ENCODE measurements at regions not wholly inside any gene's neighbourhood (a gene's known extent, or its start where the extent isn't known, plus 50 kb on each side); places are given as distances from the start of the nearest gene placed in this dataset.

- H3K4me3 ChIP-seq: no peak overlapping the region
- no peak overlapping the region for H3K27ac ChIP-seq
- intact Hi-C loops (cut with DNase I; ENCODE audit: low total_unique reads): no loop called here
- DNase-seq: no peak
- H3K4me1 ChIP-seq: no peaks in the 10 kb centered on the region
- no peaks in the 10 kb centered on the region for H3K27me3 ChIP-seq
- H3K9me3 ChIP-seq: no peaks in the 10 kb centered on the region
- TF ChIP-seq, protein P1, sequence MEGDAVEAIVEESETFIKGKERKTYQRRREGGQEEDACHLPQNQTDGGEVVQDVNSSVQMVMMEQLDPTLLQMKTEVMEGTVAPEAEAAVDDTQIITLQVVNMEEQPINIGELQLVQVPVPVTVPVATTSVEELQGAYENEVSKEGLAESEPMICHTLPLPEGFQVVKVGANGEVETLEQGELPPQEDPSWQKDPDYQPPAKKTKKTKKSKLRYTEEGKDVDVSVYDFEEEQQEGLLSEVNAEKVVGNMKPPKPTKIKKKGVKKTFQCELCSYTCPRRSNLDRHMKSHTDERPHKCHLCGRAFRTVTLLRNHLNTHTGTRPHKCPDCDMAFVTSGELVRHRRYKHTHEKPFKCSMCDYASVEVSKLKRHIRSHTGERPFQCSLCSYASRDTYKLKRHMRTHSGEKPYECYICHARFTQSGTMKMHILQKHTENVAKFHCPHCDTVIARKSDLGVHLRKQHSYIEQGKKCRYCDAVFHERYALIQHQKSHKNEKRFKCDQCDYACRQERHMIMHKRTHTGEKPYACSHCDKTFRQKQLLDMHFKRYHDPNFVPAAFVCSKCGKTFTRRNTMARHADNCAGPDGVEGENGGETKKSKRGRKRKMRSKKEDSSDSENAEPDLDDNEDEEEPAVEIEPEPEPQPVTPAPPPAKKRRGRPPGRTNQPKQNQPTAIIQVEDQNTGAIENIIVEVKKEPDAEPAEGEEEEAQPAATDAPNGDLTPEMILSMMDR (IDR thresholded peaks at IDR 0.05): no peak
- TF ChIP-seq POLR2AphosphoS5 (IDR thresholded peaks at IDR 0.05) (no peak), POLR2A (IDR thresholded peaks at IDR 0.05) (no peak)
- 79 to 97% (median 93%) methylated on average over 1 of the region's 1 CpG for WGBS, 5 donors
- H3K36me3 ChIP-seq: no peaks in the 10 kb centered on the region
These were observed 144.8 kb upstream of the TACR1 start for GRCh38 chr2:75344146-75344545.

DNA sequence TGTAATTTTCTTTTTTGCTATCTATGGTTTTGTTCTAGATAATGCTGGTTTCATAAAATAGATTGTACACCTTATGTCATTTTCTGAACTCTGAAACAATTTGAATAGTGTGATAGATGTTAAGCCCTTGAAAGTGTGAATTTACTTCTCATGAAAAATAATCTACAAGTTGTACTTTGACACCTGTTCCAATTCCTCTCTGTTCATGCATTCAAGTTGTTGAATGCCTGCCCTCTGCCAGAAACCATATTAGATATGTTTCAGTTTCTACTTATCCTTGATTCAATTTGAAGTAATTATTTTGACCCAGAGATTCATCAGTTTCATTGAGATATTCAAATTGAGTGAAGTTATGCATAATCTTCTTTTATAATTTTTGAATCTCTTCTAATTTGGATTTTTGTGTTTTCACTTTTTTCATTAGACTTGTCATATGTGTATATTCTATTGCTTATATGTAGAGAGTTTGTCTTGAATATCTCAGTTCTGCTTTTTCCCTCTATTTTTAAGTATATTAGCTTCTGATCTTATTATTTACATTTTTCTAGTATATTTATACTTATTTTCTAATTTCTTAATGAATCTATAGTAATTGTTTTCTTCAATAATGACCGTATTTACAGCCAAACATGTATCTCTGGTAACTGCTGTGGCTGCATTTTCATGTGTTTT lies 143.3 kb upstream of the TACR1 start:
- WGBS, 5 donors: 85 to 91% (median 87%) methylated on average over 1 of the region's 1 CpG
- Histone ChIP-seq H3K4me3 (no peak overlapping the region), H3K27ac (no peak overlapping the region), H3K27me3 (no peaks in the 10 kb centered on the region), H3K9me3 (no peaks in the 10 kb centered on the region), H3K4me1 (no peaks in the 10 kb centered on the region), H3K36me3 (no peaks in the 10 kb centered on the region)
- TF ChIP-seq EP300 (IDR thresholded peaks at IDR 0.05) (no peak), POLR2A (IDR thresholded peaks at IDR 0.05) (no peak), POLR2AphosphoS5 (IDR thresholded peaks at IDR 0.05) (no peak)
- TF ChIP-seq, protein P1 (IDR thresholded peaks at IDR 0.05): no peak
- DNase-seq: no peak
- intact Hi-C loops (cut with DNase I; ENCODE audit: low total_unique reads): no loop called here

- no peaks in the 10 kb centered on the region for H3K27me3 ChIP-seq
- H3K4me1 ChIP-seq: no peaks in the 10 kb centered on the region
- no peaks in the 10 kb centered on the region for H3K36me3 ChIP-seq
- H3K9me3 ChIP-seq: no peaks in the 10 kb centered on the region
- intact Hi-C loops (cut with DNase I; ENCODE audit: low total_unique reads): no loop called here
- TF ChIP-seq POLR2A (IDR thresholded peaks at IDR 0.05): no peak
- TF ChIP-seq POLR2AphosphoS5 (IDR thresholded peaks at IDR 0.05): no peak
- TF ChIP-seq, protein P1 (IDR thresholded peaks at IDR 0.05): no peak
- no peak for TF ChIP-seq EP300 (IDR thresholded peaks at IDR 0.05)
- no peak overlapping the region for H3K4me3 ChIP-seq
- WGBS, 5 donors: 61 to 80% (median 77%) methylated on average over 3 of the region's 3 CpGs
- DNase-seq: no peak
- no peak overlapping the region for H3K27ac ChIP-seq
These were observed 141.2 kb upstream of the TACR1 start for GRCh38 chr2:75340560-75340959.

DNA sequence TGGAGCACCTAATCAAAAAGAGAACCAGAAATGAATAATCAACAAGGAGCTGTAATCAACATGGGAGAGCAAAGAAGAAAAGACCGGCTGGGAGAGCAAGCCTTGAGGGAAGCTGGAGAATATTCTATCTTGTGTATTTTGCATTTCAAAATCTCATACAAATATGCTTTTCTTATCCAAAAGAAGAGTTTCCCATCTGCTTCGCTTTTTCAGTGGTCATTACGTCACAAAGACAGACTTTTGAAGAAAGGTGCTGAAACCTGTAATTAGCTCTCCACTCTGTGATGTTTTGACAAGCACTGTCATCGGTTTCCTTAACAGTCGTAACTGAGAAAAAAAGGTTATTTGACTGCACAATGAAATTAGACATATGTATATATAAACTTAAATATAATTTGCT lies 139.1 kb upstream of the TACR1 start:
- intact Hi-C loops (cut with DNase I; ENCODE audit: low total_unique reads): no loop called here
- Histone ChIP-seq H3K4me1 (no peaks in the 10 kb centered on the region), H3K27ac (no peak overlapping the region), H3K36me3 (no peaks in the 10 kb centered on the region), H3K4me3 (no peak overlapping the region), H3K9me3 (no peaks in the 10 kb centered on the region), H3K27me3 (no peaks in the 10 kb centered on the region)
- 81 to 90% (median 86%) methylated on average over 5 of the region's 5 CpGs for WGBS, 5 donors
- DNase-seq: no peak
- TF ChIP-seq POLR2AphosphoS5 (IDR thresholded peaks at IDR 0.05) (no peak), EP300 (IDR thresholded peaks at IDR 0.05) (no peak), POLR2A (IDR thresholded peaks at IDR 0.05) (no peak)
- TF ChIP-seq, protein P1 (IDR thresholded peaks at IDR 0.05): no peak

All from stomach (tissue), 8 donors.